HG03039 (cell line): ENCODE measurements at regions not wholly inside any gene's neighbourhood (a gene's known extent, or its start where the extent isn't known, plus 50 kb on each side); places are given as distances from the start of the nearest gene placed in this dataset.

ENCODE experiments used
- ATAC-seq: cut with Tn5 transposase; IDR thresholded peaks from one replicate; pipeline ENCODE4 v1.9.1; 2021; ENCODE audit warnings: mild to moderate bottlenecking, moderate library complexity; ENCODE audit not compliant: unreplicated experiment

DNA sequence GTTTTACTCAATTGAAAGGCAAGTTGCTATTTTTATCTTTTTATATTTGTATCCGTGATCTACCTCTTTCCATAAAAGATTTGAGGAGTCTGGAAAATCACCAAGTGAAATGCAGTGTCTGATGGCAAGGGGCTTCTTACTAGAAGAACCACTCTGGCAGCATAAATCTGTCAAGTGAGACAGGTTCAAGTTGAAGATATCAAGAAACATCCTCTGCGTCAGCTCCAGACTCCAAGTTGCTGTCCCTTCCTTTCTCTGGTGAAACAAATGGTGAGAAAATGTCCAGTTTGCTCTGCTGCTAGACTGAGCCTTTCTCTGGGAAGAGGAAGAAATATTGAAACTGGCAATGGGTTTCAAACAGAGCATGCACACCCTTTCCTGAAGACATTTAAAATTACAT lies 411.2 kb downstream of the PLPP3 start:
- ATAC-seq, result no peak

DNA sequence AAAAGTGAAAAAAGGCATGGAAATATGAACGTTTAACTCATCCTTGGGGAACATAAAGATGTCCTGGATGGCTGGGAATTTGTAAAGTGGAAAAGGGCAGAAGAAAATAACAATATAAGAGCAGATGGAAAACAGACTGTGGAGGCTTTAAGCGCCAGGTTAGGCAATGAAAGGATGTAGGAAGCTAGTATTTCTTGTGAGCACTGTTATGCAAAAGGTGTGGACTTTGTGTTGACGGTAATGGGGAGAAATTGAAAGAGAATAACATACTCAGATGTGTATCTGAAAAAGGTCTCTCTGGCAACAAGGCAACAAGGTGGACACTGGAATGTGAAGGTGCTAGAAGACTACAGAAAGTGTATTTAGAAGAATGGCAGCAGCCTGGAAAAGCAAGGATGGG lies 411.8 kb downstream of the PLPP3 start:
- ATAC-seq, result no peak

DNA sequence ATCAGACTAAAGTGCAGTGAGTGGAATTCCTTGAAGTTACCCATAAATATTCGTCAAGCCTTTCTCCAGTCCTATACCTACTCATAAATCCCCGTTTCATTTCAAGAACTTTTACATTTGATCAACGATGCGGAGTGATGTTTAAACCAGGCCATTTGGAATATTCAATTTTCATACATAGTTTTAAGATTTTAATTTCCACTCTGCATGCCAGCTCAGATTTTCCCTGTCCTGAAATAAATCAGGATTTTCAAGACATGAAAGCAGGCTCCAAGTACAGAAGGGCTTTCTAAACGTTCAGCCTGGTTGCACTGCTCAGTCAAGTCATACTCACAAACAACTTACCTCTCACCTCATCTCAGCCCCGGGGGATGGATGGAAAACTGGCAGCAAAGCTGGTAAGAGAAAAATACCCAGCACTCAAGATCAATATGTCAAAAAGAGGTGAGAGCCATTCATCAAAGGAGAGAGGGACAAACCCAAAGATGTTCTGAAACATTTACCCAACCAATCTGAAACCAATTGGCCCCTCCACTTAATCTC lies 418.5 kb downstream of the PLPP3 start:
- no peak for ATAC-seq

DNA sequence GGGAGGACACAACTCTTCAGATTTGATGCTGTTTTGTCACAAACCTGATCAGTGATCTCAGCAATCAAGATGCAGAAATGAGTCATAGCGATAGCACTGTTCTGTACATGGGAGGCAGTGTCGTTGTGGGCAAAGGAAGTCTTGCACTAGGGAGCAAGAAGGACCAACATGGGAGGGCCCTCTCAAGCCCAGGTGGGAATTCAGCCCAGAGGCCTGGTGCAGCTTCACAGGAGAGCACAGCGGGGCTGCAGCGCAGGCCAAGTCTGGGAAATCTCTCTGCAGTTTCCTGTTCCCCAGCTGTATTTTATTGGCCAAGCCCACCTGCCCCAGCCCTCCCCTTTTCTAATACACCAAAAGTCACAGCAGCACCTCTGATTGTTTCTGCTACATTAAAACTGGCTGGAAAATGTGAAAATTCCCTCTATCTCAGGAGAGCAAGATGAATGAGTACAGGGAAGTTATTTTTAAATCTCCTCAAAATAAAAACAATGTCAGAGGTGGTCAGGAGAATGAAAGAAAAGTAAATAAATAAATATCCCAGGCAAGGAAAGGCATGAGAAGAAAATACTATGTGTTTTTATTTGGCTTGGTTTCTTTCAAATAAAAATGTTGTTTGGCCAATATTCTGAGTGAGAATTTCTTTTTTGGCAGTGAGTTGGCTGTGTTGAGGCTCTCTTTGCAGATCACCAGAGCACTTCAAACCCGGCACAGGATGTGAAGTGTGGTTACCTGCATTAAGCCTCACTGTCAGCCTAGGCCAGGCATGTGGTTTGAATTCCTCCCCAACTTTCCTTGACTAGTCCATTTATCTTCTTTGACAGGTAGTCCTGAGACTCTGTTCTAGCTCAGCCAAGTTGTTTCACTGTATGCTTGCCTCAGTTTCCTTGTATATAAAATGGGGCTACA lies 422.1 kb downstream of the PLPP3 start:
- no peak for ATAC-seq

DNA sequence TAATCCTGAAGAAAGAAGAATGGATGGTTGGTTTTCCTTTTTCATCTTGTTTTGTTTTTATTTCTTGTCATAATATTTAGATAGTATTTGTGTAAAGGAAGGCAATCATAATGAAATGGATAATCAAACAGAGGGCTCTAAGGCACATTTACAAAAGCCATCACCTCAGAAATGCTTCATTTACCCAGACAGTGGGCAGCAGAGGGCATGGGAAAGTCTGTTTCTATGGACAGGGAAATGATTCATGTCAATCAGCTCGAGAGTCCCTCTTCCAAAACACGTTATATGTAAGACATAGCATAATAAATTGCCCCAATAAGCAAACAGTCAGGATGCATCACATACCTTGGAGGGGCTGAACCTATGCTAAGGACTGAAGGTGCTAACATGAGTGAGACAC lies 426.1 kb downstream of the PLPP3 start:
- no peak for ATAC-seq

DNA sequence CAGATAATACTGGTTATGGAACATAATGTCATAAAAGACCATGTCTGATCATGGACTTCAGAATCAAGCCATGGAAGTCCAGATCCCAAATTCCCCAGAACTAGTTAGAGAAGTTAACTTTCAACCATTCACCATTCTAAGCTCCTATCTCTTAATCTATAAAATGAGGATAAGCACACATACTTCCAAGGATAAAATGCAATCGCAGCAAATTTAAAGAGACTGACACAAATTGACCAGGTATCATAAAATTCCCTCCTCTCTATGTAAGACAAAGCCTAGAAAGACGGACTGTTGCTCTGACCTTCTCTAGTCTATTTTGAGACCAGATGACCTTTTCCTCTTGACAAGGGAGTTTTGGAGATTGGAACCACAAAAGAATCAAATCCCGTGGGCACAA lies 426.7 kb downstream of the PLPP3 start:
- ATAC-seq, result no peak

DNA sequence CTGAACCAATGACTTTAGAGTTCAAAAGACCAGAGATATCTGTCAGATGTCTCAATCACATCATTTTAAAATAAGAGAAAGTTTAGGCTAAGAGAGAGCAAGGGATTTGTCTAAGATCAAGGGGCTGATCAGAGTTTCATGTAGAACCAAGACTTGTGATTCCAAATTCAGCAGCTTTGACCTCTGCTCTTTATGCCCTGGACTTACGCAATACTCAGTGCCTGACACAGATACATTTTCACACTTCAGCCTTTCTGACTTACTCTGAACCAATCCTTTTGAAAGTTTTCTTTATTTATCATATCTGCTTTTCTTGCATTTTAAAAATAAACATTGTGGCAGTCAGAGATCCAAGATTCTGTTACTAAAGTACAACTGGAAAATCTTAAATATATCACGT lies 428.0 kb downstream of the PLPP3 start:
- ATAC-seq, result no peak

DNA sequence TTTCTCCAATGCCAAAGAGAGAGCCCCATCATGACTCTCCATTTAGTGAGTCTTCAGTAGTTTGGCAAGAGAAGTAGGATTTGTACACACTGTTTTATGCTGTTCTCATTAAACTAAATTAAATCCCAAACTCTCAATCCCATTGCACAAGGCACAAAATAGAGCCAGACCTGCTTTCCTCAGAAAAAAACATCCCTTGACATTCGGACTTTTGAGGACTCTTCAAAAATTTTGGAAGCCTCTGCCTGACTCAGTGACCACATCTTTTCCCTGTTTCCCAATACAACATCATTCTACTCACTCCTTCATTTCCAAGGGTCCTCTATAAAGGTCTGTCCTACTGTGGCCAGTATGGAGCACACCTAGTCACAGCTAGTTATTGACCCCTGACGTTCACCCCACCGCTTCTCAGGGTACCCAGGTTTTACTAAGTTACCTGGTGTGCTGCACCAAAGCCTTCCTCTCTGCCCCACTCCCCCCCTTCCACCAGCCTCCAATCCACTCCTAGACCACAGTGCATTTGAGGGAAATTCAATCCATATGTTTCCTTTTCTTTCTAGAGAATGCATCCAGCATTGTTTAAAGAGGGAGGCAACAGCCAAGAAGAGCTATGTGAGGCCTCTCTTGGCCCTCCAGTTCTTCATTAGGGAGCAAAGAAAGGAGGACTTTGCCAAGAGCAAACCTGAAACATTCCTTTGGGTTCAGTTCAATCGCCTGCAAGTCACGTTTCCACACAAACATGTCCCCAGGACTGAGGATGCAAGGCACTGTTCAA lies 428.7 kb downstream of the PLPP3 start:
- ATAC-seq, result no peak

DNA sequence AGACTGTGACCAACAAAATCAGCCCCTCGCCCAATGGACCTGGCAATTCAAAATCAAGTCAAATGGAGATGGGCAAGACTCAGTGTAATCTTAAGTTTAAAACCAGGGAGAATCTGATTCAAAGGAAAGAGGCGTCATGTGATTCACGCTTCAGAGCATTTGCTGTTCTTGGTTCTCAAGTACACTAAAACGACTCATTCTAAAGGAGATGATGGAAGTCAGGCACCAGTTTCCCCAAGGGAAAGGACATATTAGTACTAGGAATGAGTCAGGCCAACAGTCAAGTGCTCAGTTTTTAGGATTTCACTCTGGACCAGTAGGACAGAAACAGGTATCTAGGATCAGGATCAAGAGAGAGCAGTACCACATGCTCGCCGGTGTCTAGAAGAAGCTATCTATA lies 429.6 kb downstream of the PLPP3 start:
- ATAC-seq, result no peak

DNA sequence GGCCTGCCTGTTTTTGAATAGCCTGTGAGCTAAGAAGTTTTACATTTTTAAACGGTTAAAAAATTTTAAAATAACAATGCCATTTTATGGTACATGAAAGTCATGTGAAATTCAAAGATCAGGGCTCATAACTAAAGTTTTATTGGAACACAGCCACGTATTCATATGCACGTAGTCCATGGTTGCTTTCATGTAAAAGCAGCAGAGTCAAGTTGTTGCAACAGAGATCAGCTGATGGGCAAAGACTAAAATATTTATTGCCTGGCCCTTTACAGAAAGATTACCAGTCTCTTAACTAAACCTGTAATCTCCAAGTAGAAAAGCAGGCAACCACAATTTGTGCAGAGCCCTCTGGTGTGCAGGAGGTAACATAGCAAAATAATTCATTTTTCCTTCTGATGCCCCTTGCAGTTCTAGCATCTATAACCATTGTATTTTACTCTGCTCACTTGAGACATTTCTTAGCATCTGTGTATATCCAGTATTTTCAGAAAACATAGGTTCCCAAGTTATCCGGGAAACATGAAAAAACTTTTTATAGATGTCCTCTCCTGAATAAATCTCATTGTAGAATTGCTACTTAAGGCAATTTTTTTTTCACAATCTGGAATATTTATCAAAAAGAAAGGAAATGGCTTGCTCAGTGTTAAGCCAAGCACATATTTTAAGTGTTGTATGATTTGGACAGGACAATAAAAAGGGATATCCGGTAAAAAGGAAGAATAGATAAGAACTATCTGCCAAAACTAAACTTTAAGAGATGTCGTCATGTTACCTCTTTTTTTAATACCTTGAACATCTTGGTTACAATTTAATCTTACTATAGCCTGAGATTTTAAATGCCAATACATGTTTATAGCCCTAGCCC lies 430.8 kb downstream of the PLPP3 start:
- ATAC-seq, result no peak

DNA sequence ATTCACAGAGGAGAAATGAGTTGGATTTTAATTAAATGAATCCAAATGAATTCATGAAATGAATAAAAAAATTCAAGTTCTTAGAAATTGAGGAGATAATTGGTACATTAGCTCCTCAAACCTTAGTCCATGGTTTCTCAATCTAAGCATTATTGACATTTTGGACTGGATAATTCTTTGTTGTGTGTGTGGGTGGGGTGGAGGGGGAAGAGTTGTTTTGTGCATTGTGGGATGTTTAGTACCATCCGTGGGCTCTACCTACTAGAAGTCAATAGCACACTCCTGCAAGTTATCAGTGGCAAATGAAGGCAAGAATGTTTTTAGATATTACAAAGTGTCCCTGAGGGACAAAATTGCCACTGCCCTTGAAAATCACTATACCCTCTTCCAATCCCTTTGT lies 431.9 kb downstream of the PLPP3 start:
- ATAC-seq, result no peak

DNA sequence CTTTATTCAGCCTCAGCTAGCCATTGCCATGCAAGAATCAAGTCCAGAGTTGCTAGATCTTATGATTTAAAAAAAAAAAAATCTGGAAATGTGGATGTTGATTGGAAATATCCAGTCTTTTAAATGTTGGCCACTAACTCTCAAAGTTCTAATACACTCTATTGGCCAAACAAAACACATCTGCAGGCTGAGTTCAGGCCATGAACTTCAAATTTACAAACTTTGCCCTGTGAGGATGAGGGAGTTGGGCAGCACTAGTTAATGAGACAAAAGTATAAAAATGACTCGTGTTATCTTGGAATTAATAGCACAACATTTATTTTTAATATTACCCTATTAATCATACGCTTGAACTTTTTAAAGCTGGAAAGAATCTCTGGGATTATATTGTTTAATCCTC lies 432.3 kb downstream of the PLPP3 start:
- ATAC-seq, result no peak

DNA sequence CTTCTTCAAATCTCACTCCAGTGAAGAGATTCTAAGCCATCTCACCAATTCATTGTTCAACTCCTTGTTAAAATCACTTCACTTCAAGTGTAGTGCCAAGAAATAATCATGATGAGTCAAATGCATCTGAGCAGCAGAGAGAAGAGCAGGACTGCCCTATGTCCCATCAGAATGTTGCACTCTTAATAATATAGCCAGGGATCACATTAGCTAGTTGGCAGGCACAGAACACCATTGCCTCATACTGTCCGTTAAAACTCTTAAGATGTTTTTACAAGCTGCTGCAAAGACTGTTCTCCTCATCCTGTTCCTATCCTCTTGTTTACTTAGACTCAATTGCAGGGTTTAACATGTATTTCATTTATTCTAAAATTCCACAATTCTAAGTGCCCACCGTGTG lies 432.9 kb downstream of the PLPP3 start:
- ATAC-seq, result no peak

DNA sequence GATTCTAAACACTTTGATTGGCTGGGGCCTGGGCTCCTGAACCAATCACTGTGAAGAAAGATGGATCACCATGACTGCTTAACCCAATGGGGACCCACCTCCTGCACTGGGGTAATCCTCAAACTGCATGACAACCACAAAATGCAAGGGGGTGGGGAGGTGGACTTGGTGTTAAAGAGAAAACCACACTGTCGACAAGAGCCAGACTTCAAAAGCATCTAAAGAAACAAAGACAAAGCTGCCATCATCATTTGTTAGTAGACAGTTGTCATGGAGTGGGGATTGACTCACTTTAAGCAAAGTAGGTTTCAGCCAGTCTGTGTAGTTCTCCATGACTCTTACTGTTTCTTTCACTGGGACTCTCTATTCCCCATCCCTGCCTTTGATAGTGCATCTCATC lies 433.8 kb downstream of the PLPP3 start:
- ATAC-seq, result no peak

DNA sequence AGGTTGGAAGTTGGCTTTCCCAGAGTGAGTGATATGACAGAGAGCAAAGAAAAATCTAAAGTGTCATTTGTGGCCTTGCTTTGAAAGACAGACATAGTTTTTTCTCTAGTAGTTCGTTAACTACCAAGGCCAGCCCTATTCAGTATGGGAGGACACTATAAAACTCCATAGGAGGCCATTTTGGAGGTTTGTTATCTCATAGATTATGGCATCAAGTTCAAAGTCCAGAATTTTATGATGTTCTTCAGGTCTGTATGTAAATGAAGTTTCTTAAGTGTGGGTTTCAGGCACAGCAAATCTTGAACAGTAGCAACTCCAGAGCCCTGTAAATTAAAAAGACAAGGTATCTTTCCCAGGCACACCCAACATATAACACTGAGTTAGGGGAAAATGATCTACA lies 437.1 kb downstream of the PLPP3 start:
- ATAC-seq, result no peak

DNA sequence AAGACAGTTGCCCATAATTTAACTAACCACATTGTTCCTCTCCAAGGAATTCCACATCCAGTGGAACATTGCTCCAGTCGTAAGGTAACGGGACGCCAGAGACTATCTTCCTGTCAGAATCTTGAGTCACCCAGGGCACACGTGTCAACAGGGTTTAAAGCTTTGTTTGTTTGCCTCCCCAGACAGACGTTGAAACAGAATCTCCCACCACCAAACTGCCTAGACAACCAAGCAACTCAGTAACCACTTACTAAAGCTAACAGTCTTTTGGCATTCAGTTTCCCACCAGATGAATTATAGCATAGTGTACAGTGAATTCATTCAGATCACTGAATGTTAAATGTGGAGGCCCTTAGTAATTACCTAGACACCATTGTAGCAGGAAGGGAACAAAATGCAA lies 439.5 kb downstream of the PLPP3 start:
- ATAC-seq, result no peak

DNA sequence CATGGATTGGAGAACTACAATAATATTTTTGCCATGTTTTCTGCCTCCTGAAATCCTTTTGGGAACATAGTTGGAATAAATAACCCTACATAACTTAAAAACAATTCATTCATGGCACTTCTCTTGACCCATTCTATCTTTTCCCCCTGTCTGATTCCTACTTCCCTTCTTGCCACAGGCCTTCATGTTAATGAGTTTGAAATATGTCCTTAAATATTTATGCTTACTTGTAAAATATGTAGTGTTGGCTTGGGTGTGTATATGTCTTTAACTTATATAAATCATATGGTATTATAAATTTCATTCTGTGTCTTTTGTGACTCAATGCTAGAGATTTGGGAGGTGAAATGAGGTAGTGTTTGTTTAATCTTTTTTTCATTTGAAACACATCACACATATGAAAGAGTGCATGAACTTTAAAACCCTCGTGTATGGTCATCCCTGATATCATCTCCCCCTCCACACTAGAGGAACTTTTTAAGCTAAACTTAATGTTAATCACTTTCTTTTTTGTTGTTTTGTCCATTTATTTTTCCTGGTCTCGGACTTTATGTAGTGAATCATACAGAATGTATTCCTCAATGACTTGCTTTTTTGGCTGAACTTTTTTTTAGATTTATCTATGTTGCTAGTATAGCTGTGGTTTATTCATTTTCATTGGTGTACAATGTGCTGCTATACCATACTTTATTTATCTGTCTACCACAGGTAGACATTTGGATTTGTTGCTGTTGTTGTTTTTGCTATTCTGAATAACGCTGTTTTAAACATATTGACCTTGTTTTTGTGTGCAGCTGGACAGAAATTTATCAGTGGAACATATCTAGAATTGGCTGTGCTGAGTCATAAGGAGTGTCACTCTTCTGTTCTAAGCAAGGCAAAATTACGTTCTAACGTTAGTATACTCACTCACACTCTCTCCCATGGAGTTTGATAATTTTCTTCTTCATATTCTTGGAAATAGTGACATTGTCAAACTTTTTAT lies 441.6 kb downstream of the PLPP3 start:
- ATAC-seq, result no peak

DNA sequence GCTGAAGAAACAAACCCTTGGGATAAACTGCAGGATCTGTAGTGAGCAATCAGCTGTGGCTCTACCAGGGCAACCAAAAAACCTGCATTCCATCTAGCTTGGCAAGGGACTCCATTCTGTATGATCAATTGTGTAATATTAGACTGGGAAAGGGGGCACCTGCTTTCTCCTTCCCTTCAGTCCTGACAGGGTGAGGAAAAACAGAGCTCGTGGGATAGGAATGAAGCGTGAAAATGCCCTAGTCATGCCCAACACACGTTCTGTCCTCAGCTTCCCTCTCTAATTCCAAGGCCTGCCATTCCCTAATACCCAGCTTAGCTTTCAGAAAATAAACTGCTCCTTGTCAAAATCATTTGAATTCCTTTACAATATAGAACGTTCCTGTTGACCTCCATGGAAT lies 442.3 kb downstream of the PLPP3 start:
- no peak for ATAC-seq

DNA sequence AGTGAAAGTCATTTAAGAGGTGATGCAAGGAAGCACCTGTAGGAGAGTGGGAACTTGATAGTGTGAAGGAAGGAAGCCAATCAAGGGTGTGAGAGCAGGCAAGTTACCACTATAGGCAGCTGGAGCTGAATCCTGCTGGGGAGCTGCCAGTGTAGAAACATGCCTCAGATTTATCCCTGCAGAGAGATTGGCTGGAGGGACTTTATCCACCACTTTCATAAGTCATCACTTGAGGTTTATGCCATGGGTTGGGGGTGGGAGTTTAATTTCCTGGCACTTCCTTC lies 443.6 kb downstream of the PLPP3 start:
- no peak for ATAC-seq
